GM12878 (cell line): ENCODE measurements at regions not wholly inside any gene's neighbourhood (a gene's known extent, or its start where the extent isn't known, plus 50 kb on each side); places are given as distances from the start of the nearest gene placed in this dataset.

Source experiments
- SPI1 ChIP-seq: IDR thresholded peaks from 2 replicates; pipeline ENCODE4 v1.6.1; 2011; ENCODE audit warnings: low read depth, mild to moderate bottlenecking, low read length, moderate library complexity, borderline replicate concordance; ENCODE audit not compliant: insufficient read depth
- TAF1 ChIP-seq: IDR thresholded peaks from 2 replicates; pipeline ENCODE4 v1.6.1; 2011; ENCODE audit warnings: mild to moderate bottlenecking, low read depth, low read length, borderline replicate concordance
- TCF12 ChIP-seq: IDR thresholded peaks from 2 replicates; pipeline ENCODE4 v1.6.1; 2011; ENCODE audit warnings: low read depth, mild to moderate bottlenecking, low read length
- ZNF274 ChIP-seq: IDR thresholded peaks from one replicate; pipeline ENCODE4 v1.8.0; 2011; ENCODE audit not compliant: insufficient read length, insufficient read depth
- ZZZ3 ChIP-seq: IDR thresholded peaks from 2 replicates; pipeline ENCODE4 v1.6.1; 2011; ENCODE audit warnings: low read depth; ENCODE audit not compliant: control insufficient read depth, insufficient read length
- TF ChIP-seq, protein P1 (sequence below), 3 experiments: IDR thresholded peaks in 2 of 3; conservative IDR thresholded peaks in 1 of 3; 2 replicates each; pipeline ENCODE4 v1.5.1; 2011; ENCODE audit warnings: low read depth in 3 of 3, low read length in 3 of 3, mild to moderate bottlenecking in 3 of 3, control low read depth in 2 of 3, moderate library complexity in 2 of 3, inconsistent platforms in 1 of 3, mixed read lengths in 1 of 3; ENCODE audit not compliant: control insufficient read depth in 2 of 3, insufficient read depth in 1 of 3; ENCODE audit errors: extremely low read depth in 1 of 3
- TF ChIP-seq, protein P2 (sequence below): fragments of 450-650 bp; conservative IDR thresholded peaks from 2 replicates; pipeline ENCODE4 v1.6.1; 2017; ENCODE audit warnings: mild to moderate bottlenecking, moderate library complexity

DNA sequence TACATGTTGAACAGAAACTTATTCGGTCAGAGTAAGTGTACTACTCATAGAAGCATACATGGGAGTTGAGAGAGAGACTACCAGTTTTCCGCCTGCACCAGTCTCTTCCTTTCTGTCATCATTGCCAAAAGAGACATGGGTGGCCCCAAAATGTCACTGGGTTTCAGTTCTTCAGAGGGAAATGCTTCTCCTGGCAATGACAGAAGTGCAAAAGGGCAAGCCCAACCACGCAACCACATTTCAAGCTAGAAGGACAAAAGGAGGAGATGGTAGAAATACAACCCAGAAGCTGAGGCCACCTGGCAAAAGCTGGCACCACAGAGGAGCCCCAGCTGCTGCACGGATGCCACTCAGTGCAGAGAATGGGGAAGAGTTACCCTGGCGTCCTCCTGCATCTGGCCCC, 320.1 kb downstream of the BCOR start:
- TF ChIP-seq ZNF274 = no peak
- TF ChIP-seq, protein P1, sequence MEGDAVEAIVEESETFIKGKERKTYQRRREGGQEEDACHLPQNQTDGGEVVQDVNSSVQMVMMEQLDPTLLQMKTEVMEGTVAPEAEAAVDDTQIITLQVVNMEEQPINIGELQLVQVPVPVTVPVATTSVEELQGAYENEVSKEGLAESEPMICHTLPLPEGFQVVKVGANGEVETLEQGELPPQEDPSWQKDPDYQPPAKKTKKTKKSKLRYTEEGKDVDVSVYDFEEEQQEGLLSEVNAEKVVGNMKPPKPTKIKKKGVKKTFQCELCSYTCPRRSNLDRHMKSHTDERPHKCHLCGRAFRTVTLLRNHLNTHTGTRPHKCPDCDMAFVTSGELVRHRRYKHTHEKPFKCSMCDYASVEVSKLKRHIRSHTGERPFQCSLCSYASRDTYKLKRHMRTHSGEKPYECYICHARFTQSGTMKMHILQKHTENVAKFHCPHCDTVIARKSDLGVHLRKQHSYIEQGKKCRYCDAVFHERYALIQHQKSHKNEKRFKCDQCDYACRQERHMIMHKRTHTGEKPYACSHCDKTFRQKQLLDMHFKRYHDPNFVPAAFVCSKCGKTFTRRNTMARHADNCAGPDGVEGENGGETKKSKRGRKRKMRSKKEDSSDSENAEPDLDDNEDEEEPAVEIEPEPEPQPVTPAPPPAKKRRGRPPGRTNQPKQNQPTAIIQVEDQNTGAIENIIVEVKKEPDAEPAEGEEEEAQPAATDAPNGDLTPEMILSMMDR (IDR thresholded peaks at IDR 0.05 in 2 of 3, conservative IDR thresholded peaks at IDR 0.05 in 1 of 3; ENCODE audit: control insufficient read depth in 2 of 3, extremely low read depth in 1 of 3, insufficient read depth in 1 of 3, low read depth in 3 of 3, low read length in 3 of 3) = no peak
- TF ChIP-seq ZZZ3 = no peak
- TF ChIP-seq TAF1 = no peak
- TF ChIP-seq SPI1 = no peak
- TF ChIP-seq, protein P2, sequence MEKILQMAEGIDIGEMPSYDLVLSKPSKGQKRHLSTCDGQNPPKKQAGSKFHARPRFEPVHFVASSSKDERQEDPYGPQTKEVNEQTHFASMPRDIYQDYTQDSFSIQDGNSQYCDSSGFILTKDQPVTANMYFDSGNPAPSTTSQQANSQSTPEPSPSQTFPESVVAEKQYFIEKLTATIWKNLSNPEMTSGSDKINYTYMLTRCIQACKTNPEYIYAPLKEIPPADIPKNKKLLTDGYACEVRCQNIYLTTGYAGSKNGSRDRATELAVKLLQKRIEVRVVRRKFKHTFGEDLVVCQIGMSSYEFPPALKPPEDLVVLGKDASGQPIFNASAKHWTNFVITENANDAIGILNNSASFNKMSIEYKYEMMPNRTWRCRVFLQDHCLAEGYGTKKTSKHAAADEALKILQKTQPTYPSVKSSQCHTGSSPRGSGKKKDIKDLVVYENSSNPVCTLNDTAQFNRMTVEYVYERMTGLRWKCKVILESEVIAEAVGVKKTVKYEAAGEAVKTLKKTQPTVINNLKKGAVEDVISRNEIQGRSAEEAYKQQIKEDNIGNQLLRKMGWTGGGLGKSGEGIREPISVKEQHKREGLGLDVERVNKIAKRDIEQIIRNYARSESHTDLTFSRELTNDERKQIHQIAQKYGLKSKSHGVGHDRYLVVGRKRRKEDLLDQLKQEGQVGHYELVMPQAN = no peak
- TF ChIP-seq TCF12 = no peak
